ENCODE measurements at regions not wholly inside any gene's neighbourhood (a gene's known extent, or its start where the extent isn't known, plus 50 kb on each side); places are given as distances from the start of the nearest gene placed in this dataset.
"Not testable (repeated sequence)": the region's sequence is repeated elsewhere in the genome, so short reads cannot be mapped to it uniquely, and the experiment has no call there.

GRCh38 chr13:25018729-25019115, 77.2 kb upstream of the PABPC3 start:
- 0 out of 2 replicates have a peak, but pooled peaks have one; percentile 3 for TF ChIP-seq CTCF (IDR thresholded peaks at IDR 0.05; ENCODE audit: low read depth, low read length)

GRCh38 chr13:25019741-25020140, 76.2 kb upstream of the PABPC3 start:
- H3K36me3 ChIP-seq; H3K4me3 ChIP-seq (ENCODE audit: low read depth, low read length); H3K27ac ChIP-seq; H3K27me3 ChIP-seq (ENCODE audit: insufficient read depth, low read depth, severe bottlenecking); DNase-seq; H3K9me3 ChIP-seq (ENCODE audit: severe bottlenecking): not testable (repeated sequence)

More at GRCh38 chr13:25018729-25019115, 77.2 kb upstream of the PABPC3 start:
- Histone ChIP-seq H3K4me3 (ENCODE audit: low read depth, low read length) (peak overlapping the region; percentile 40), H3K9me3 (ENCODE audit: severe bottlenecking) (no peaks in the 10 kb centered on the region), H3K36me3 (no peaks in the 10 kb centered on the region), H3K27ac (no peak overlapping the region), H3K27me3 (ENCODE audit: insufficient read depth, low read depth, severe bottlenecking) (no peaks in the 10 kb centered on the region)
- peak; percentile 32 for DNase-seq

GRCh38 chr13:25024175-25024574, 71.8 kb upstream of the PABPC3 start:
- no peak overlapping the region; the same call in 1 of the 2 replicates for H3K27ac ChIP-seq
- H3K9me3 ChIP-seq (ENCODE audit: severe bottlenecking), result no peaks in the 10 kb centered on the region
- H3K36me3 ChIP-seq, result no peaks in the 10 kb centered on the region
- no peak overlapping the region for H3K4me3 ChIP-seq (ENCODE audit: low read depth, low read length)
- TF ChIP-seq CTCF (IDR thresholded peaks at IDR 0.05; ENCODE audit: low read depth, low read length), result no peak
- no peaks in the 10 kb centered on the region for H3K27me3 ChIP-seq (ENCODE audit: insufficient read depth, low read depth, severe bottlenecking)
- DNase-seq, result no peak

- H3K27ac ChIP-seq, result no peak overlapping the region
These were observed 63.8 kb upstream of the PABPC3 start for GRCh38 chr13:25032160-25032559.

GRCh38 chr13:25034173-25034572, 61.8 kb upstream of the PABPC3 start:
- Histone ChIP-seq H3K27me3 (ENCODE audit: insufficient read depth, low read depth, severe bottlenecking) (no peaks in the 10 kb centered on the region), H3K27ac (no peak overlapping the region), H3K4me3 (ENCODE audit: low read depth, low read length) (no peak overlapping the region), H3K36me3 (peaks cover 24% of the 10 kb centered on the region), H3K9me3 (ENCODE audit: severe bottlenecking) (no peaks in the 10 kb centered on the region)
- no peak for TF ChIP-seq CTCF (IDR thresholded peaks at IDR 0.05; ENCODE audit: low read depth, low read length)
- DNase-seq, result no peak

More at GRCh38 chr13:25032160-25032559, 63.8 kb upstream of the PABPC3 start:
- H3K27me3 ChIP-seq (ENCODE audit: insufficient read depth, low read depth, severe bottlenecking), result no peaks in the 10 kb centered on the region
- no peak for TF ChIP-seq CTCF (IDR thresholded peaks at IDR 0.05; ENCODE audit: low read depth, low read length)
- H3K9me3 ChIP-seq (ENCODE audit: severe bottlenecking), result no peaks in the 10 kb centered on the region
- peak; percentile 41 for DNase-seq
- no peak overlapping the region for H3K4me3 ChIP-seq (ENCODE audit: low read depth, low read length)
- peaks cover 13% of the 10 kb centered on the region for H3K36me3 ChIP-seq

- peak; percentile 80 for DNase-seq
- Histone ChIP-seq H3K9me3 (ENCODE audit: severe bottlenecking) (no peaks in the 10 kb centered on the region), H3K27me3 (ENCODE audit: insufficient read depth, low read depth, severe bottlenecking) (no peaks in the 10 kb centered on the region), H3K36me3 (peaks cover 53% of the 10 kb centered on the region), H3K4me3 (ENCODE audit: low read depth, low read length) (no peak overlapping the region), H3K27ac (no peak overlapping the region)
- TF ChIP-seq CTCF (IDR thresholded peaks at IDR 0.05; ENCODE audit: low read depth, low read length), result peak; percentile 94
These were observed 58.7 kb upstream of the PABPC3 start for GRCh38 chr13:25037057-25037813.

All from WERI-Rb-1 (cell line).